Body of pancreas (tissue), 4 donors: ENCODE measurements at regions not wholly inside any gene's neighbourhood (a gene's known extent, or its start where the extent isn't known, plus 50 kb on each side); places are given as distances from the start of the nearest gene placed in this dataset.

Experiments
- CTCF ChIP-seq, 7 experiments: fragments of 450-650 bp in 4 of 7; fragments of 200-600 bp in 3 of 7; sonication (generic) in 3 of 7; IDR thresholded peaks; one replicate each; pipeline ENCODE4 v1.5.1; 2016 to 2019; ENCODE audit warnings: antibody characterized with exemption in 7 of 7
- POLR2A ChIP-seq, 3 donors: fragments of 450-650 bp; IDR thresholded peaks; one replicate each; pipeline ENCODE4 v1.6.1; 2016; ENCODE audit warnings: antibody characterized with exemption in 3 of 3, mild to moderate bottlenecking in 2 of 3

- TF ChIP-seq CTCF (IDR thresholded peaks at IDR 0.05) (no peak), POLR2A (IDR thresholded peaks at IDR 0.05) (no peak)
Observed at GRCh38 chr10:62978482-62978881, 154.6 kb upstream of the NRBF2 start.
